ENCODE measurements at regions not wholly inside any gene's neighbourhood (a gene's known extent, or its start where the extent isn't known, plus 50 kb on each side); places are given as distances from the start of the nearest gene placed in this dataset.

- Histone ChIP-seq H3K4me1 (ENCODE audit: insufficient read depth, low read length, poor library complexity, severe bottlenecking) (no peaks in the 10 kb centered on the region), H3K27ac (ENCODE audit: low read depth, low read length, poor library complexity, severe bottlenecking) (no peak overlapping the region), H3K4me3 (ENCODE audit: low read depth, low read length, poor library complexity, severe bottlenecking) (no peak overlapping the region), H3K27me3 (replicated peaks; ENCODE audit: insufficient read depth, low read depth, low read length, poor library complexity) (no peaks in the 10 kb centered on the region), H3K9me3 (ENCODE audit: low read depth, low read length, poor library complexity, severe bottlenecking) (peaks cover 42% of the 10 kb centered on the region), H3K36me3 (ENCODE audit: insufficient read depth, low read length, poor library complexity, severe bottlenecking) (no peaks in the 10 kb centered on the region)
- BruUV-seq (replicated peaks), result no TSS peak
- no peak for DNase-seq (ENCODE audit: low spot score)
- intact Hi-C loops (cut with micrococcal nuclease; ENCODE audit: unreplicated experiment), result no loop called here
- ChIA-PET POLR2A (ENCODE audit: low non-redundant PET) (no interaction called here), CTCF (no interaction called here)
- TF ChIP-seq EZH2 (IDR thresholded peaks at IDR 0.05; ENCODE audit: borderline replicate concordance, low read depth, low read length, poor library complexity, severe bottlenecking) (no peak), CTCF (conservative IDR thresholded peaks at IDR 0.05; ENCODE audit: low read depth, low read length) (no peak)
These were observed 2012.0 kb upstream of the LRRTM1 start for GRCh38 chr2:82316586-82316985.

- peaks cover 36% of the 10 kb centered on the region for H3K9me3 ChIP-seq (ENCODE audit: low read depth, low read length, poor library complexity, severe bottlenecking)
- intact Hi-C loops (cut with micrococcal nuclease; ENCODE audit: unreplicated experiment), result no loop called here
- H3K4me1 ChIP-seq (ENCODE audit: insufficient read depth, low read length, poor library complexity, severe bottlenecking), result no peaks in the 10 kb centered on the region
- no peak for DNase-seq (ENCODE audit: low spot score)
- CTCF ChIA-PET, result no interaction called here
- no peak overlapping the region for H3K27ac ChIP-seq (ENCODE audit: low read depth, low read length, poor library complexity, severe bottlenecking)
- no TSS peak for BruUV-seq (replicated peaks)
- no peak overlapping the region for H3K4me3 ChIP-seq (ENCODE audit: low read depth, low read length, poor library complexity, severe bottlenecking)
- POLR2A ChIA-PET (ENCODE audit: low non-redundant PET), result no interaction called here
- H3K36me3 ChIP-seq (ENCODE audit: insufficient read depth, low read length, poor library complexity, severe bottlenecking), result no peaks in the 10 kb centered on the region
- no peaks in the 10 kb centered on the region for H3K27me3 ChIP-seq (replicated peaks; ENCODE audit: insufficient read depth, low read depth, low read length, poor library complexity)
- TF ChIP-seq EZH2 (IDR thresholded peaks at IDR 0.05; ENCODE audit: borderline replicate concordance, low read depth, low read length, poor library complexity, severe bottlenecking) (no peak), CTCF (conservative IDR thresholded peaks at IDR 0.05; ENCODE audit: low read depth, low read length) (no peak)
These were observed 2010.4 kb upstream of the LRRTM1 start for GRCh38 chr2:82314836-82315472.

GRCh38 chr2:82307511-82307910, 2003.0 kb upstream of the LRRTM1 start:
- Histone ChIP-seq H3K9me3 (ENCODE audit: low read depth, low read length, poor library complexity, severe bottlenecking) (peaks cover 24% of the 10 kb centered on the region), H3K4me1 (ENCODE audit: insufficient read depth, low read length, poor library complexity, severe bottlenecking) (no peaks in the 10 kb centered on the region), H3K36me3 (ENCODE audit: insufficient read depth, low read length, poor library complexity, severe bottlenecking) (no peaks in the 10 kb centered on the region), H3K4me3 (ENCODE audit: low read depth, low read length, poor library complexity, severe bottlenecking) (no peak overlapping the region), H3K27ac (ENCODE audit: low read depth, low read length, poor library complexity, severe bottlenecking) (no peak overlapping the region), H3K27me3 (replicated peaks; ENCODE audit: insufficient read depth, low read depth, low read length, poor library complexity) (no peaks in the 10 kb centered on the region)
- intact Hi-C loops (cut with micrococcal nuclease; ENCODE audit: unreplicated experiment), result no loop called here
- no TSS peak for BruUV-seq (replicated peaks)
- no peak for TF ChIP-seq EZH2 (IDR thresholded peaks at IDR 0.05; ENCODE audit: borderline replicate concordance, low read depth, low read length, poor library complexity, severe bottlenecking)
- ChIA-PET POLR2A (ENCODE audit: low non-redundant PET) (no interaction called here), CTCF (no interaction called here)
- DNase-seq (ENCODE audit: low spot score), result no peak

- H3K9me3 ChIP-seq (ENCODE audit: low read depth, low read length, poor library complexity, severe bottlenecking), result peaks cover 29% of the 10 kb centered on the region
- intact Hi-C loops (cut with micrococcal nuclease; ENCODE audit: unreplicated experiment), result no loop called here
- no TSS peak for BruUV-seq (replicated peaks)
These were observed 1997.0 kb upstream of the LRRTM1 start for GRCh38 chr2:82301506-82301905.

More at GRCh38 chr2:82301506-82301905, 1997.0 kb upstream of the LRRTM1 start:
- ChIA-PET CTCF (no interaction called here), POLR2A (ENCODE audit: low non-redundant PET) (no interaction called here)
- H3K4me3 ChIP-seq (ENCODE audit: low read depth, low read length, poor library complexity, severe bottlenecking), result no peak overlapping the region
- no peaks in the 10 kb centered on the region for H3K27me3 ChIP-seq (replicated peaks; ENCODE audit: insufficient read depth, low read depth, low read length, poor library complexity)
- no peaks in the 10 kb centered on the region for H3K36me3 ChIP-seq (ENCODE audit: insufficient read depth, low read length, poor library complexity, severe bottlenecking)
- no peak for DNase-seq (ENCODE audit: low spot score)
- TF ChIP-seq CTCF (conservative IDR thresholded peaks at IDR 0.05; ENCODE audit: low read depth, low read length) (no peak), EZH2 (IDR thresholded peaks at IDR 0.05; ENCODE audit: borderline replicate concordance, low read depth, low read length, poor library complexity, severe bottlenecking) (no peak)
- no peaks in the 10 kb centered on the region for H3K4me1 ChIP-seq (ENCODE audit: insufficient read depth, low read length, poor library complexity, severe bottlenecking)
- no peak overlapping the region for H3K27ac ChIP-seq (ENCODE audit: low read depth, low read length, poor library complexity, severe bottlenecking)

All from A673 (cell line).